Left ventricle myocardium inferior (tissue), 1 donor: ENCODE measurements at regions not wholly inside any gene's neighbourhood (a gene's known extent, or its start where the extent isn't known, plus 50 kb on each side); places are given as distances from the start of the nearest gene placed in this dataset.

Source experiments
- DNase-seq: peaks from one replicate; pipeline ENCODE4 v3.0.0-alpha.2; 2020
- H3K27ac ChIP-seq: fragments of 200-600 bp; replicated peaks from 2 replicates; pipeline ENCODE4 v1.8.0; 2021
- H3K27me3 ChIP-seq: fragments of 200-600 bp; 2 replicates; pipeline ENCODE4 v1.8.0; 2021; ENCODE audit warnings: low read depth
- H3K36me3 ChIP-seq: fragments of 200-600 bp; 2 replicates; pipeline ENCODE4 v1.8.0; 2021
- H3K4me1 ChIP-seq: fragments of 200-600 bp; 2 replicates; pipeline ENCODE4 v1.8.0; 2021
- H3K4me3 ChIP-seq: fragments of 200-600 bp; 2 replicates; pipeline ENCODE4 v1.8.0; 2021; ENCODE audit warnings: mild to moderate bottlenecking, moderate library complexity
- H3K9me3 ChIP-seq: fragments of 200-600 bp; replicated peaks from 2 replicates; pipeline ENCODE4 v1.8.0; 2021
- intact Hi-C: fragments of 100-400 bp; cut with micrococcal nuclease; formaldehyde crosslinking; loops from one replicate; pipeline ENCODE4 v1.11.0; 2022
- TF ChIP-seq, protein P1 (sequence below): fragments of 200-600 bp; IDR thresholded peaks from 2 replicates; pipeline ENCODE4 v1.8.0; 2021; ENCODE audit warnings: antibody characterized with exemption, mild to moderate bottlenecking, borderline replicate concordance
- donor health status: DM: no; HTN: yes; CAD: no; lungs with severe emphysema.

DNA sequence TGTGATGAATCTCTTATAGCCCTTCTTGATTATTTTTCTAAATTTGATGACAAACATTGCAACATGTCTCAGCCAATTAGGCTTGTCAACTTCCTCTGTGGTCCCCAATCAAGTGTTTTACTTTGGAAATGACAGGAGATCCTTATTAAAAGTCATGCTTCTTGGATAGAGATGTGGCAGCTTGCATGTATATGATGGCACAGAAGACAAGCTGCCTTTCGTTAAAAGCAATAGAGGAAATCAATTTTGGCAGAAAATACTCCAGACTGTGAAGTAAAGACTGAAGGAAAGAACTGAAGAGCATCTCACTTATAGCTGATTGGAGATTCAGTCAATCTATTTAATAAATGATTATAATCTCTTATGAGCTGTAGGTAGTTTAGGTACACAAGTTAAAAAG lies 419.6 kb downstream of the PCDH7 start:
- Histone ChIP-seq H3K4me1 (peaks cover 6% of the 10 kb centered on the region), H3K36me3 (peaks cover 7% of the 10 kb centered on the region), H3K27ac (no peak overlapping the region), H3K9me3 (no peaks in the 10 kb centered on the region), H3K27me3 (no peaks in the 10 kb centered on the region), H3K4me3 (no peak overlapping the region)
- TF ChIP-seq, protein P1, sequence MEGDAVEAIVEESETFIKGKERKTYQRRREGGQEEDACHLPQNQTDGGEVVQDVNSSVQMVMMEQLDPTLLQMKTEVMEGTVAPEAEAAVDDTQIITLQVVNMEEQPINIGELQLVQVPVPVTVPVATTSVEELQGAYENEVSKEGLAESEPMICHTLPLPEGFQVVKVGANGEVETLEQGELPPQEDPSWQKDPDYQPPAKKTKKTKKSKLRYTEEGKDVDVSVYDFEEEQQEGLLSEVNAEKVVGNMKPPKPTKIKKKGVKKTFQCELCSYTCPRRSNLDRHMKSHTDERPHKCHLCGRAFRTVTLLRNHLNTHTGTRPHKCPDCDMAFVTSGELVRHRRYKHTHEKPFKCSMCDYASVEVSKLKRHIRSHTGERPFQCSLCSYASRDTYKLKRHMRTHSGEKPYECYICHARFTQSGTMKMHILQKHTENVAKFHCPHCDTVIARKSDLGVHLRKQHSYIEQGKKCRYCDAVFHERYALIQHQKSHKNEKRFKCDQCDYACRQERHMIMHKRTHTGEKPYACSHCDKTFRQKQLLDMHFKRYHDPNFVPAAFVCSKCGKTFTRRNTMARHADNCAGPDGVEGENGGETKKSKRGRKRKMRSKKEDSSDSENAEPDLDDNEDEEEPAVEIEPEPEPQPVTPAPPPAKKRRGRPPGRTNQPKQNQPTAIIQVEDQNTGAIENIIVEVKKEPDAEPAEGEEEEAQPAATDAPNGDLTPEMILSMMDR, result no peak
- intact Hi-C loops, result no loop called here
- DNase-seq, result no peak

DNA sequence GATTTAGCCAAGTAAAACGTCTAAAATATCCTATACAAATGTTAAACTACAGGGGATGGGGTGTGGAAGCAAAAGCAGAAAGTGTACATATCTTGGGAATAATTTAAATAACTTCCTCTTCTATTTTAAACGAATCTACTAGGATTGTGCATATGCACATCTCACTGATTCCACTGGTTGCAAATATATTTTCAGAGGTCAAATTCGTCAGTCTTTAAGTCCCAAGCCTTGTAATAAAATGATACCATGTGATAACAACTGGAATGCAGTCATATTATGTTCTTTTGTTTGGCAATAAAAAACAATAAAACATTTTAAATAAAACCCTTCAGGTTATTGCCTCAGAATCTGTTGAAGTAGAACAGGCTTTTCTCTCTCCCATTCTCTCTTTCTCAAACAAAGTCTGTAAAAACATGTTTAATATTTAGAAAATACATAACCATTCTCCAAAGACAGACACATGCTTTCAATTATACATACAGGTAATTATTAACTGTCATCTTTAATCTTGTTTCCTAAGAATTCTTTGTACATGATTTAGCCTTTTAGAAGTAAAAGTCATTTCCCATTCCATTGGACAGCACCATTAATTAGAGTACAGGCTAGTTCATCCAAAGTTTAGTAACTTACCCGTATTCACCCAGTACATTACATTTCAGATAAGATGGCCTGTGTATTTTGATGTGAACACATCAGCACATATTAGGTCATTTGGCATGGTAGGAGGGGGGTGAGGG lies 421.1 kb downstream of the PCDH7 start:
- H3K36me3 ChIP-seq, result peaks cover 7% of the 10 kb centered on the region
- intact Hi-C loops, result no loop called here
- H3K9me3 ChIP-seq, result no peaks in the 10 kb centered on the region
- no peaks in the 10 kb centered on the region for H3K27me3 ChIP-seq
- no peak for DNase-seq
- H3K27ac ChIP-seq, result no peak overlapping the region
- H3K4me1 ChIP-seq, result no peaks in the 10 kb centered on the region
- H3K4me3 ChIP-seq, result no peak overlapping the region
- TF ChIP-seq, protein P1, result no peak

DNA sequence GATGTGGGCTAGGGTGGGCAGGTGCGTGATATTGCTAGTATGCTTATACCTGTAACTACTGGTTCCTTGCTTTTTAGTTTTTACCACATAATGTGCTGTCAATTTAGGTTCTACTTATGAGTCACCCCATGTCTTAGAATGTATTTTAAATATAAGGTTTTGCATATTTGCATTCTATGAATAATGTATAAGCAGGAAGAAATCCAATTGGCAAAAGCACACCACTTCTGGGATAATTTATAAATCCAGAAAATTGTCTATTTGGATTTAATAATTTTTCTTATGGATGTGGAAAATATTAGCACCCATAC lies 421.6 kb downstream of the PCDH7 start:
- no peak for DNase-seq
- intact Hi-C loops, result no loop called here

DNA sequence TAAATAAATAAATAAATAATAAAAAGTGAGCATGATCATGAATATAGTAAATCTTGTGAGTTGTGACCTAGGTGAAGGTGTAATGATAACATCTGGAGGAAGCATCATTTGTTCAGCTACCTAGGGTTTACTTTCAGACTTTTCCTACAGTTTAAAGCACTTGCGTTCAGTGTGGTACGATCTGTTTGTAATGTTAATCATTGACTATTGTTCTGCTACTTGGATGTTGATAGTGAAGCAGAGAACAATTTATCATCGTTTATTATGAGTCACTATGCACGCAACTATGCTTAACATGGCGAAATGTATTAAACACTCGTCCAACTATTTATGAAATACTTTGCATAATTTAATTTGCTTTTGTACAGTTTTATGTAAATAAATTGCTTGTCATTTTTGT lies 426.2 kb downstream of the PCDH7 start:
- no peaks in the 10 kb centered on the region for H3K9me3 ChIP-seq
- no peak overlapping the region for H3K27ac ChIP-seq
- no peaks in the 10 kb centered on the region for H3K4me1 ChIP-seq
- DNase-seq, result no peak
- TF ChIP-seq, protein P1, result no peak
- intact Hi-C loops, result no loop called here
- H3K36me3 ChIP-seq, result peaks cover 7% of the 10 kb centered on the region
- H3K4me3 ChIP-seq, result no peak overlapping the region
- H3K27me3 ChIP-seq, result no peaks in the 10 kb centered on the region

More for the DNA sequence above, 421.6 kb downstream of the PCDH7 start:
- no peak overlapping the region for H3K27ac ChIP-seq
- TF ChIP-seq, protein P1, result no peak
- H3K27me3 ChIP-seq, result no peaks in the 10 kb centered on the region
- no peaks in the 10 kb centered on the region for H3K9me3 ChIP-seq
- peaks cover 7% of the 10 kb centered on the region for H3K36me3 ChIP-seq
- no peaks in the 10 kb centered on the region for H3K4me1 ChIP-seq
- no peak overlapping the region for H3K4me3 ChIP-seq

DNA sequence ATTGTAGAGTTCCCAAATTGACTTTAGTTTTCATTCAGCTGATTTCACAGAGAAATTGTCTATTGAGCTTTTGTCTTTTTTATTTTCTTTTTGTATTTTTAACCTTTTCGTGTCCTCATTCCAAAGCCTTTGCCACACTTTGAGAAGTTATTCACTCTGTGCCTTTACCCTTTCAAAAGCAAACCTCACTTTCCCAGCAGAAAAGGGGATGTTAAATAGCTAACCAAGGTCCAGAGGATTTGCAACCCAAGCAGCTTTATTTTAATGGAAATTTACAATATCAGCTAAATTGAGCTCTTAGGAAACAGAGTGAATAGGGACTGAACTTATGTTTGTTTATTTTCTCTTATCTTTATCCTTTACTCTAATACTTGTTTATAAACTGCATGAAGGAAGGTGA lies 428.8 kb downstream of the PCDH7 start:
- TF ChIP-seq, protein P1, result no peak
- Histone ChIP-seq H3K27me3 (no peaks in the 10 kb centered on the region), H3K9me3 (no peaks in the 10 kb centered on the region), H3K4me3 (no peak overlapping the region), H3K36me3 (peaks cover 5% of the 10 kb centered on the region), H3K27ac (no peak overlapping the region), H3K4me1 (no peaks in the 10 kb centered on the region)
- DNase-seq, result no peak
- intact Hi-C loops, result no loop called here
